Breast epithelium (tissue), 4 donors: ENCODE measurements at regions not wholly inside any gene's neighbourhood (a gene's known extent, or its start where the extent isn't known, plus 50 kb on each side); places are given as distances from the start of the nearest gene placed in this dataset.

Experiments used
- DNase-seq, 2 donors: peaks; one replicate each; pipeline ENCODE4 v3.0.0-alpha.2; 2019; ENCODE audit warnings: low spot score in 2 of 2
- H3K27ac ChIP-seq, 2 donors: fragments of 200-600 bp; sonication (generic) in 1 of 2; one replicate each; pipeline ENCODE4 v1.5.1; 2016 to 2019; ENCODE audit warnings: mild to moderate bottlenecking in 1 of 2
- H3K27me3 ChIP-seq, 2 donors: fragments of 200-600 bp; sonication (generic) in 1 of 2; one replicate each; pipeline versions ENCODE4 v1.5.1 to v1.6.0; 2017 to 2019; ENCODE audit warnings: control low read depth in 1 of 2, mild to moderate bottlenecking in 1 of 2
- H3K36me3 ChIP-seq: fragments of 200-600 bp; one replicate; pipeline ENCODE4 v1.5.1; 2019
- H3K4me1 ChIP-seq, 2 donors: fragments of 200-600 bp; sonication (generic); one replicate each; pipeline ENCODE4 v1.5.1; 2016 to 2019; ENCODE audit warnings: control low read depth in 1 of 2
- H3K4me3 ChIP-seq, 3 donors: fragments of 200-600 bp; sonication (generic); 1 replicate in 2 of 3; 2 replicates in 1 of 3; pipeline ENCODE4 v1.5.1; 2016 to 2019; ENCODE audit warnings: mild to moderate bottlenecking in 3 of 3, moderate library complexity in 2 of 3
- H3K9me3 ChIP-seq, 2 donors: fragments of 200-600 bp; sonication (generic) in 1 of 2; one replicate each; pipeline ENCODE4 v1.5.1; 2016 to 2019; ENCODE audit warnings: control low read depth in 1 of 2
- CTCF ChIP-seq, 3 donors: fragments of 450-650 bp; IDR thresholded peaks; one replicate each; pipeline ENCODE4 v1.5.1; 2016 to 2017; ENCODE audit warnings: antibody characterized with exemption in 3 of 3, mild to moderate bottlenecking in 3 of 3, moderate library complexity in 3 of 3
- POLR2A ChIP-seq: fragments of 450-650 bp; IDR thresholded peaks from one replicate; pipeline ENCODE4 v1.6.1; 2016; ENCODE audit warnings: antibody characterized with exemption, mild to moderate bottlenecking, moderate library complexity
- POLR2AphosphoS5 ChIP-seq, 3 donors: sonication (generic); formaldehyde crosslinking; IDR thresholded peaks; one replicate each; pipeline ENCODE4 v1.6.1; 2017; ENCODE audit warnings: antibody characterized with exemption in 3 of 3
- intact Hi-C: fragments of 100-400 bp; cut with DNase I; formaldehyde crosslinking; loops from one replicate; pipeline ENCODE4 v1.15.1; 2023; ENCODE audit warnings: low total_unique reads

GRCh38 chr21:45350206-45350854 is 54.6 kb upstream of the COL18A1 start:
- H3K4me1 ChIP-seq, result no peaks in the 10 kb centered on the region

GRCh38 chr21:45351061-45351460 is 53.9 kb upstream of the COL18A1 start:
- intact Hi-C loops, result no loop called here
- Histone ChIP-seq H3K4me1 (no peaks in the 10 kb centered on the region), H3K9me3 (no peaks in the 10 kb centered on the region), H3K36me3 (no peaks in the 10 kb centered on the region), H3K27me3 (peaks cover 0 to 7% of the 10 kb centered on the region in 2 donors), H3K4me3 (no peak overlapping the region), H3K27ac (peak overlapping the region in 1 of 2 donors; percentile 63)
- no peak for DNase-seq
- TF ChIP-seq POLR2AphosphoS5 (IDR thresholded peaks at IDR 0.05) (no peak), POLR2A (no peak), CTCF (IDR thresholded peaks at IDR 0.05) (no peak)

More at GRCh38 chr21:45350206-45350854, 54.6 kb upstream of the COL18A1 start:
- Histone ChIP-seq H3K36me3 (no peaks in the 10 kb centered on the region), H3K9me3 (no peaks in the 10 kb centered on the region), H3K27me3 (peaks cover 0 to 7% of the 10 kb centered on the region in 2 donors), H3K4me3 (peak overlapping the region in 1 of 3 donors; percentile 22), H3K27ac (peak overlapping the region in 1 of 2 donors; percentile 72)
- intact Hi-C loops, result no loop called here
- no peak for TF ChIP-seq CTCF (IDR thresholded peaks at IDR 0.05)
- TF ChIP-seq POLR2A, result no peak
- TF ChIP-seq POLR2AphosphoS5 (IDR thresholded peaks at IDR 0.05), result no peak
- no peak for DNase-seq

DNA sequence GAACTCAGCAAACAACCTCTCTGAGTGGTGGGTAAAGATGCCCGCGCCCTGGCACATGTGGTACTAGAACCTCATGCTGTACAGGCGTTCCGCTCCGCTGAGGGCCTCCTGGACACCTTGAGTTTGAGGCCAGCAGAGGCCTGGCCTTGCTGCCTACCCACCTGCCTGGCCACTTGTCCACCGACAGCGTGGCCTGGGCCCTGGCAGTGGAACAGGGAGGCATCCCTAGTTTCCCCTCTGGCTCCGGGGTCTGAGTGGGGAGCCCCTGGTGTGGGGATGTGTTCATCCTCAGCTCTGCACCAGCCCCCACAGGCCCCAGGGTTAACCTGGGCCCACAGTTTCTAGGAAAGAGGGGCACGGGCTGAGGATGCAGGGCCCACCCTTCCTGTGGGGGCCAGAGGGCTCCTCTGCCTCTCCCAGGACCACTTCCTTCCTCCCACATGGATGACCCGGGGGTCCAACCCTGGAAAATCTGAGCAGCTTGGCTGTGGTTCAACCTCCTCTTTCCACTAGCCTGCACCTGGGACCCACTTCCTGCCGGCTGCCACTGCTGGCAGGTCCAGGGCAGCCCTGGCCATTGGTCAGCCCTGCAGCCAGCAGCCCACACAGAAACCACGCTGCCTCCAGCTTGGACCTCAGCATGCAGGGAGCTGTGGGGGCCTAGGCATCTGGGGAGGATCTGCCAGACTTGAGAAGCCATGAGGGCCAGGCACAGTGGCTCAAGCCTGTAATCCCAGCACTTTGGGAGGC is 53.3 kb upstream of the COL18A1 start:
- no peaks in the 10 kb centered on the region for H3K36me3 ChIP-seq
- no peak for TF ChIP-seq POLR2A
- no peak for TF ChIP-seq CTCF (IDR thresholded peaks at IDR 0.05)
- TF ChIP-seq POLR2AphosphoS5 (IDR thresholded peaks at IDR 0.05), result no peak
- peak overlapping the region in 1 of 2 donors; percentile 63 for H3K27ac ChIP-seq
- no peak for DNase-seq
- H3K27me3 ChIP-seq, result peaks cover 0 to 7% of the 10 kb centered on the region in 2 donors
- H3K9me3 ChIP-seq, result no peaks in the 10 kb centered on the region
- H3K4me3 ChIP-seq, result no peak overlapping the region
- H3K4me1 ChIP-seq, result no peaks in the 10 kb centered on the region
- intact Hi-C loops, result no loop called here

DNA sequence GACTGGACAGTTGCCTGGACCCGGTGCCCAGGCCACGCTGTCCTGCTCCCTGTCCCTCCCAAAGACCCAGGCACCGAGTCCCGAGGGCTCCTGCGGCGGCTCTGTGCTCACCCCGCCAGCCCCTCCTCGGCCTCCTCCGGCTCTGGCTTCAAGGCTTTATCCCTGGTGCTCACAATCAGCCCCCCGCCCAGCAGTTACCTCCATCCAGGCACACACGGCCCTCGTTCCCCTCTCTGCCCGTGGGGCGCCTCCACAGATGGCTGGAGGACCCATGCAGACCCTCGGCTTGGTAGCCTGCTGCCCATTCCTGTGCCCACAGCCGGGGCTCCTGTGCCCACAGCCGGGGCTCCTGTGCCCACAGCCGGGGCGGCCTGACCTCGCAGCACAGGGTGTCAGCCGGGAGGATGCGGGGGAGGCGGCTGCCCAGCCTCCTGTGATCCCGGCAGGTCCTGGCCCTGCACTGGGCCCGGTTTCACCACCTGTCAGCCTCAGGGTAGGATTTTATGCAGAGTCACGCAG is 52.3 kb upstream of the COL18A1 start:
- Histone ChIP-seq H3K9me3 (no peaks in the 10 kb centered on the region), H3K27me3 (peaks cover 0 to 5% of the 10 kb centered on the region in 2 donors), H3K36me3 (no peaks in the 10 kb centered on the region), H3K27ac (no peak overlapping the region), H3K4me1 (no peaks in the 10 kb centered on the region), H3K4me3 (no peak overlapping the region)
- TF ChIP-seq CTCF (IDR thresholded peaks at IDR 0.05), result no peak
- no peak for TF ChIP-seq POLR2A
- no peak for TF ChIP-seq POLR2AphosphoS5 (IDR thresholded peaks at IDR 0.05)
- intact Hi-C loops, result no loop called here
- DNase-seq, result no peak

- H3K36me3 ChIP-seq, result no peaks in the 10 kb centered on the region
- DNase-seq, result no peak
- no peaks in the 10 kb centered on the region for H3K4me1 ChIP-seq
- no peak overlapping the region for H3K27ac ChIP-seq
- intact Hi-C loops, result no loop called here
- TF ChIP-seq POLR2AphosphoS5 (IDR thresholded peaks at IDR 0.05) (no peak), CTCF (IDR thresholded peaks at IDR 0.05) (no peak), POLR2A (no peak)
- H3K4me3 ChIP-seq, result no peak overlapping the region
- no peaks in the 10 kb centered on the region for H3K9me3 ChIP-seq
- H3K27me3 ChIP-seq, result no peaks in the 10 kb centered on the region
Measured at GRCh38 chr21:45353200-45353599, 51.8 kb upstream of the COL18A1 start.
